Esophagus squamous epithelium (tissue), 4 donors: ENCODE measurements at regions not wholly inside any gene's neighbourhood (a gene's known extent, or its start where the extent isn't known, plus 50 kb on each side); places are given as distances from the start of the nearest gene placed in this dataset.

ENCODE experiments used
- CTCF ChIP-seq, 6 experiments: fragments of 450-650 bp in 4 of 6; fragments of 200-600 bp in 2 of 6; sonication (generic) in 2 of 6; IDR thresholded peaks; one replicate each; pipeline ENCODE4 v1.5.1; 2016 to 2019; ENCODE audit warnings: antibody characterized with exemption in 6 of 6, mild to moderate bottlenecking in 4 of 6, moderate library complexity in 4 of 6
- POLR2A ChIP-seq, 4 donors: fragments of 450-650 bp; IDR thresholded peaks; one replicate each; pipeline ENCODE4 v1.6.1; 2017; ENCODE audit warnings: antibody characterized with exemption in 4 of 4, mild to moderate bottlenecking in 4 of 4, moderate library complexity in 3 of 4

GRCh38 chr9:13915591-13916301, 398.2 kb downstream of the NFIB start:
- TF ChIP-seq CTCF (IDR thresholded peaks at IDR 0.05), result no peak
- no peak for TF ChIP-seq POLR2A (IDR thresholded peaks at IDR 0.05)
